Calu3 (cell line): ENCODE measurements at regions not wholly inside any gene's neighbourhood (a gene's known extent, or its start where the extent isn't known, plus 50 kb on each side); places are given as distances from the start of the nearest gene placed in this dataset.
"Not testable (repeated sequence)": the region's sequence is repeated elsewhere in the genome, so short reads cannot be mapped to it uniquely, and the experiment has no call there.

Experiments
- BruUV-seq: library from RNA; stranded (reverse); fragments of 400-500 nt; replicated peaks from 2 replicates; lab custom pipeline; 2021; lab: Mats Ljungman, UMichigan
- CTCF ChIA-PET: fragments of 300-600 bp; sonication (Branson Sonifier 250); formaldehyde crosslinking; loops from one replicate; lab custom pipeline; 2022; ENCODE audit warnings: antibody characterized with exemption; lab: Charles Lee
- DNase-seq: peaks from one replicate; pipeline ENCODE4 v3.0.0; 2022
- H3K27ac Mint-ChIP-seq: one replicate; pipeline ENCODE4 v1.8.0; 2022; ENCODE audit warnings: mixed read lengths; ENCODE audit not compliant: unreplicated experiment
- H3K27me3 Mint-ChIP-seq: one replicate; pipeline ENCODE4 v1.8.0; 2022; ENCODE audit warnings: mixed read lengths; ENCODE audit not compliant: unreplicated experiment
- H3K36me3 Mint-ChIP-seq: one replicate; pipeline ENCODE4 v1.8.0; 2022; ENCODE audit warnings: mild to moderate bottlenecking, moderate library complexity, mixed read lengths; ENCODE audit not compliant: insufficient read depth, unreplicated experiment
- H3K4me1 Mint-ChIP-seq: one replicate; pipeline ENCODE4 v1.8.0; 2022; ENCODE audit warnings: mild to moderate bottlenecking, low read depth, mixed read lengths; ENCODE audit not compliant: unreplicated experiment
- H3K4me3 Mint-ChIP-seq: one replicate; pipeline ENCODE4 v1.8.0; 2022; ENCODE audit warnings: mild to moderate bottlenecking, low read depth, moderate library complexity, mixed read lengths; ENCODE audit not compliant: unreplicated experiment
- H3K9me3 Mint-ChIP-seq: one replicate; pipeline ENCODE4 v1.8.0; 2022; ENCODE audit warnings: low read depth, mixed read lengths; ENCODE audit not compliant: unreplicated experiment
- CTCF ChIP-seq: fragments of 200-600 bp; IDR thresholded peaks from one replicate; pipeline ENCODE4 v1.8.0; 2022; ENCODE audit warnings: antibody characterized with exemption; ENCODE audit not compliant: unreplicated experiment
- intact Hi-C: fragments of 100-400 bp; cut with micrococcal nuclease; formaldehyde crosslinking; loops from one replicate; pipeline ENCODE4 v1.10.0; 2022; ENCODE audit not compliant: unreplicated experiment

- Mint-ChIP-seq H3K4me1 (peaks cover 23% of the 10 kb centered on the region), H3K27ac (peak overlapping the region; percentile 97), H3K9me3 (no peaks in the 10 kb centered on the region), H3K27me3 (peaks cover 36% of the 10 kb centered on the region), H3K4me3 (peak overlapping the region; percentile 80), H3K36me3 (peaks cover 21% of the 10 kb centered on the region)
- peak; percentile 64 for DNase-seq
- CTCF ChIA-PET, result no interaction called here
- TSS peak; percentile 100 for BruUV-seq
- intact Hi-C loops, result loop anchor here (10.0 kb wide), 1 partner anchor 70 kb away; no protein-coding TSS in a partner anchor
- TF ChIP-seq CTCF, result no peak
Measured at GRCh38 chr1:148264374-148265276, 112.5 kb upstream of the NBPF11 start.

GRCh38 chr1:148263906-148264255, 111.8 kb upstream of the NBPF11 start:
- Mint-ChIP-seq H3K27ac (peak overlapping the region; percentile 97), H3K4me3 (peak overlapping the region; percentile 80), H3K9me3 (no peaks in the 10 kb centered on the region), H3K36me3 (peaks cover 21% of the 10 kb centered on the region), H3K4me1 (peaks cover 23% of the 10 kb centered on the region), H3K27me3 (peaks cover 36% of the 10 kb centered on the region)
- intact Hi-C loops, result loop anchor here (10.0 kb wide), 1 partner anchor 71 kb away; no protein-coding TSS in a partner anchor
- TF ChIP-seq CTCF, result no peak
- DNase-seq, result peak; percentile 23
- CTCF ChIA-PET, result interaction anchor here (0.5 to 0.6 kb wide), 2 partner anchors 39 to 714 kb away, joined by 3 to 5 read pairs; no protein-coding TSS in a partner anchor
- no TSS peak for BruUV-seq

- CTCF ChIA-PET, result interaction anchor here (0.5 to 0.6 kb wide), 2 partner anchors 40 to 713 kb away, joined by 3 to 5 read pairs; no protein-coding TSS in a partner anchor
- Mint-ChIP-seq H3K4me3 (peak overlapping the region; percentile 80), H3K4me1 (peaks cover 23% of the 10 kb centered on the region), H3K27ac (peak overlapping the region; percentile 97), H3K27me3 (peaks cover 36% of the 10 kb centered on the region), H3K36me3 (peaks cover 21% of the 10 kb centered on the region), H3K9me3 (no peaks in the 10 kb centered on the region)
- peak; percentile 65 for DNase-seq
- intact Hi-C loops, result loop anchor here (10.0 kb wide), 1 partner anchor 71 kb away; no protein-coding TSS in a partner anchor
- no peak for TF ChIP-seq CTCF
- BruUV-seq, result TSS peak; percentile 100
Measured at GRCh38 chr1:148263128-148263905, 111.2 kb upstream of the NBPF11 start.

- H3K4me3 Mint-ChIP-seq, H3K9me3 Mint-ChIP-seq, DNase-seq, CTCF ChIA-PET, BruUV-seq, H3K27ac Mint-ChIP-seq: not testable (repeated sequence)
- peaks cover 21% of the 10 kb centered on the region for H3K36me3 Mint-ChIP-seq
- H3K4me1 Mint-ChIP-seq, result peaks cover 23% of the 10 kb centered on the region
- intact Hi-C loops, result loop anchor here (10.0 kb wide), 1 partner anchor 73 kb away; no protein-coding TSS in a partner anchor
- peaks cover 36% of the 10 kb centered on the region for H3K27me3 Mint-ChIP-seq
Measured at GRCh38 chr1:148261684-148262083, 109.6 kb upstream of the NBPF11 start.

GRCh38 chr1:148257886-148258285, 105.8 kb upstream of the NBPF11 start:
- H3K4me1 Mint-ChIP-seq, DNase-seq: not testable (repeated sequence)
- H3K27me3 Mint-ChIP-seq, result peaks cover 23% of the 10 kb centered on the region

More at GRCh38 chr1:148257886-148258285, 105.8 kb upstream of the NBPF11 start:
- H3K4me3 Mint-ChIP-seq, CTCF ChIA-PET, H3K36me3 Mint-ChIP-seq, H3K9me3 Mint-ChIP-seq, BruUV-seq, H3K27ac Mint-ChIP-seq, intact Hi-C loops: not testable (repeated sequence)
